Nephron progenitor cell (in vitro differentiated cells): ENCODE measurements at regions not wholly inside any gene's neighbourhood (a gene's known extent, or its start where the extent isn't known, plus 50 kb on each side); places are given as distances from the start of the nearest gene placed in this dataset.

Experiments used
- DNase-seq: peaks from one replicate; pipeline ENCODE4 v3.0.0; 2021
- H3K27ac Mint-ChIP-seq: 2 replicates; pipeline ENCODE4 v1.8.0; 2021; ENCODE audit warnings: mild to moderate bottlenecking, moderate library complexity, mixed read lengths
- H3K27me3 Mint-ChIP-seq: 2 replicates; pipeline ENCODE4 v1.8.0; 2021; ENCODE audit warnings: mild to moderate bottlenecking, low read depth, mixed read lengths; ENCODE audit not compliant: poor library complexity
- H3K36me3 Mint-ChIP-seq: 2 replicates; pipeline ENCODE4 v1.8.0; 2021; ENCODE audit warnings: low read depth, mixed read lengths
- H3K4me1 Mint-ChIP-seq: 2 replicates; pipeline ENCODE4 v1.8.0; 2021; ENCODE audit warnings: mixed read lengths
- H3K4me3 Mint-ChIP-seq: 2 replicates; pipeline ENCODE4 v1.8.0; 2021; ENCODE audit warnings: mild to moderate bottlenecking, moderate library complexity, mixed read lengths
- H3K9me3 Mint-ChIP-seq: 2 replicates; pipeline ENCODE4 v1.8.0; 2021; ENCODE audit warnings: mild to moderate bottlenecking, moderate library complexity, mixed read lengths
- TF ChIP-seq, protein P1 (sequence below): fragments of 200-600 bp; sonication (generic); IDR thresholded peaks from 2 replicates; pipeline ENCODE4 v1.5.0; 2021; ENCODE audit warnings: antibody characterized with exemption

DNA sequence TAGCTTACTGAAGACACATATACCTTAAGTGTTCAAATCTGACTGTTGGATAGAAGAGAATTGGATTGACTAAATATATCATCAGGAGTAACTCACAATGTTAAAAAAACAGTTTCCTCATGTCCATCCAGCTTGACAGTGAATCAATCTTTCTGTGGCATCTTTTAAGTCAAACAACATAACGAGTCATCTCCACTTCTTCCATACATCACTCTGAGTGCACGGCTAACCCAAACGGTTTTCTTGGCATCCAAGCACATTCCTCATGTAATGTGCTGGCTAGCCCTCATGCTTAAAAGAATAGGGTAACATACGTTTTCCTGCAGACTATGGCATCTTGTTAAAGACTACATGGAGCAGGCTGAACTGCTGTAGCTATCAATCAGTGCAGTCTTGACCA, 291.5 kb upstream of the TRPC7 start:
- H3K4me3 Mint-ChIP-seq: no peak overlapping the region
- H3K27ac Mint-ChIP-seq: no peak overlapping the region
- H3K27me3 Mint-ChIP-seq: peaks cover 4% of the 10 kb centered on the region
- no peak for DNase-seq
- H3K36me3 Mint-ChIP-seq: no peaks in the 10 kb centered on the region
- TF ChIP-seq, protein P1, sequence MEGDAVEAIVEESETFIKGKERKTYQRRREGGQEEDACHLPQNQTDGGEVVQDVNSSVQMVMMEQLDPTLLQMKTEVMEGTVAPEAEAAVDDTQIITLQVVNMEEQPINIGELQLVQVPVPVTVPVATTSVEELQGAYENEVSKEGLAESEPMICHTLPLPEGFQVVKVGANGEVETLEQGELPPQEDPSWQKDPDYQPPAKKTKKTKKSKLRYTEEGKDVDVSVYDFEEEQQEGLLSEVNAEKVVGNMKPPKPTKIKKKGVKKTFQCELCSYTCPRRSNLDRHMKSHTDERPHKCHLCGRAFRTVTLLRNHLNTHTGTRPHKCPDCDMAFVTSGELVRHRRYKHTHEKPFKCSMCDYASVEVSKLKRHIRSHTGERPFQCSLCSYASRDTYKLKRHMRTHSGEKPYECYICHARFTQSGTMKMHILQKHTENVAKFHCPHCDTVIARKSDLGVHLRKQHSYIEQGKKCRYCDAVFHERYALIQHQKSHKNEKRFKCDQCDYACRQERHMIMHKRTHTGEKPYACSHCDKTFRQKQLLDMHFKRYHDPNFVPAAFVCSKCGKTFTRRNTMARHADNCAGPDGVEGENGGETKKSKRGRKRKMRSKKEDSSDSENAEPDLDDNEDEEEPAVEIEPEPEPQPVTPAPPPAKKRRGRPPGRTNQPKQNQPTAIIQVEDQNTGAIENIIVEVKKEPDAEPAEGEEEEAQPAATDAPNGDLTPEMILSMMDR: no peak
- no peaks in the 10 kb centered on the region for H3K4me1 Mint-ChIP-seq
- H3K9me3 Mint-ChIP-seq: no peaks in the 10 kb centered on the region

- Mint-ChIP-seq H3K4me1 (no peaks in the 10 kb centered on the region), H3K36me3 (no peaks in the 10 kb centered on the region), H3K27ac (no peak overlapping the region), H3K4me3 (no peak overlapping the region), H3K9me3 (no peaks in the 10 kb centered on the region), H3K27me3 (peaks cover 4% of the 10 kb centered on the region)
- no peak for DNase-seq
- TF ChIP-seq, protein P1: no peak
Observed at GRCh38 chr5:136655468-136655867, 290.1 kb upstream of the TRPC7 start.

DNA sequence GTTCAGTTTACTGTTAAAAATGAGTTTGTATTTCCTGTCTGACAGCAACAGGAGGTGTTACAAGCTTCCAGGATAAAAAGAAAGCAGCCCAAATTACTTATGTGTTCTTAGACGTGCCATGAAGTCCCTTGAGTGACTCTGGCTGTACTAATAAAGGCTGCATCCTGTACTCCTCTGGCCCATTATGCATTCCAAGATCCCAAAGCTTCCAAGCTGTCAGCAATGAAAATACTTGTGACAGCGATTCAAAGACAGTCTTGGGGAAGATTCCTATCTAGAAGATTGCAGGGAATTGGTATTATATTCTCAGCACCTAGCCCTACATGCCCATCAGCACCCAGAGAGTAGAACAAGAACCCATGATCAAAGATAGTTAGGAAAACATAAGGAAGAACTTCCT, 281.6 kb upstream of the TRPC7 start:
- H3K4me1 Mint-ChIP-seq: no peaks in the 10 kb centered on the region
- no peak overlapping the region for H3K27ac Mint-ChIP-seq
- H3K9me3 Mint-ChIP-seq: no peaks in the 10 kb centered on the region

DNA sequence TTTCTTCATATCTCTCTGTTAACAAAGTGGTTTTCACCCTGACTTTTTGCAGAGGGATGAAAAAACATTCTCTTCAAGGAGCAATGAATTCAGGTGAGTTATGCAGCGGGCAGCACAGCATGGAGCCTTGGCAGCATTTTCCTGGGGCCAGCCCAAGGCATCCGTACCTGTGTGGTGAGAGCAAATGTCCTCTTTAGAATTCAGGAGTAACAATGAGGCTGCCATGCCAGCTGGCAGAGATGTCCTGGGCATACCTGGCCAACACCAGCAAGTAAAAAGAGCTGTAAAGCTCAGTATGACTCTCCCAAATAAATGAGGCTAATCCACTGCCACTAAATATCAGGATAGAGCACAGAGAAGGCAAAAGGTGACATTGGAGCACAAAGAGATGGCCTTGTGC, 277.6 kb upstream of the TRPC7 start:
- H3K4me3 Mint-ChIP-seq: no peak overlapping the region
- no peak overlapping the region for H3K27ac Mint-ChIP-seq
- no peaks in the 10 kb centered on the region for H3K9me3 Mint-ChIP-seq
- no peaks in the 10 kb centered on the region for H3K4me1 Mint-ChIP-seq
- peaks cover 7% of the 10 kb centered on the region for H3K27me3 Mint-ChIP-seq
- H3K36me3 Mint-ChIP-seq: no peaks in the 10 kb centered on the region
- no peak for DNase-seq
- TF ChIP-seq, protein P1: no peak

More for the DNA sequence above, 281.6 kb upstream of the TRPC7 start:
- Mint-ChIP-seq H3K36me3 (no peaks in the 10 kb centered on the region), H3K4me3 (no peak overlapping the region), H3K27me3 (peaks cover 7% of the 10 kb centered on the region)
- TF ChIP-seq, protein P1: no peak
- no peak for DNase-seq

GRCh38 chr5:136639616-136640015, 274.3 kb upstream of the TRPC7 start:
- H3K9me3 Mint-ChIP-seq: no peaks in the 10 kb centered on the region
- no peak overlapping the region for H3K27ac Mint-ChIP-seq
- TF ChIP-seq, protein P1: no peak
- H3K4me3 Mint-ChIP-seq: no peak overlapping the region
- peaks cover 6% of the 10 kb centered on the region for H3K27me3 Mint-ChIP-seq
- no peaks in the 10 kb centered on the region for H3K36me3 Mint-ChIP-seq
- H3K4me1 Mint-ChIP-seq: no peaks in the 10 kb centered on the region
- no peak for DNase-seq

DNA sequence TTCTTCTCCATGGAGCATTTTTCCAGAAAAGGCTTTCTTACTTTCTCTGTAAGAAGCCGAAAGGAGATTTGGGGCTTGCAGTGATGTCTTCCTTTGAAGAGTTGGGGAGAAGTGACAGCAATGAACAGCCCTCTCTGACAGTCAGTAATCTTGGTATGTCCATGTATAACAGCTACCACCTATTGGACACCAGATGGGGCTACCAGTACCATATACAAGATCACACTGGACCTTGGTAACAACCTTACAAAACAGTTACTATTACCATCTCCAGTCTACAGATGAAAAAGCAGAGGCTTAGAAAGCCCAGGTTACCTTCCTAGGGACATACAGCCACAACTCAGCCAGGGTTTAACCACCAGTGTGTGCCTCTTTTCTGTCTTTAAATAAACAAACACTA, 272.7 kb upstream of the TRPC7 start:
- no peaks in the 10 kb centered on the region for H3K4me1 Mint-ChIP-seq
- no peaks in the 10 kb centered on the region for H3K36me3 Mint-ChIP-seq
- no peaks in the 10 kb centered on the region for H3K9me3 Mint-ChIP-seq
- TF ChIP-seq, protein P1: no peak
- no peak overlapping the region for H3K27ac Mint-ChIP-seq
- DNase-seq: no peak
- H3K4me3 Mint-ChIP-seq: no peak overlapping the region
- peaks cover 5% of the 10 kb centered on the region for H3K27me3 Mint-ChIP-seq
